SU-DHL-6 (cell line): ENCODE measurements at regions not wholly inside any gene's neighbourhood (a gene's known extent, or its start where the extent isn't known, plus 50 kb on each side); places are given as distances from the start of the nearest gene placed in this dataset.

ENCODE experiments used
- CTCF ChIP-seq: fragments of 200-600 bp; sonication (generic); IDR thresholded peaks from one replicate; pipeline ENCODE4 v1.5.1; 2017; ENCODE audit warnings: antibody characterized with exemption, mild to moderate bottlenecking, low read length, moderate library complexity; ENCODE audit not compliant: insufficient read depth, poor library complexity, severe bottlenecking
- EZH2phosphoT487 ChIP-seq: fragments of 200-600 bp; sonication (generic), shearing (Covaris generic); conservative IDR thresholded peaks from 2 replicates; pipeline ENCODE4 v1.6.1; 2018; ENCODE audit warnings: mild to moderate bottlenecking, antibody characterized with exemption, low read length, moderate library complexity, mixed read lengths

DNA sequence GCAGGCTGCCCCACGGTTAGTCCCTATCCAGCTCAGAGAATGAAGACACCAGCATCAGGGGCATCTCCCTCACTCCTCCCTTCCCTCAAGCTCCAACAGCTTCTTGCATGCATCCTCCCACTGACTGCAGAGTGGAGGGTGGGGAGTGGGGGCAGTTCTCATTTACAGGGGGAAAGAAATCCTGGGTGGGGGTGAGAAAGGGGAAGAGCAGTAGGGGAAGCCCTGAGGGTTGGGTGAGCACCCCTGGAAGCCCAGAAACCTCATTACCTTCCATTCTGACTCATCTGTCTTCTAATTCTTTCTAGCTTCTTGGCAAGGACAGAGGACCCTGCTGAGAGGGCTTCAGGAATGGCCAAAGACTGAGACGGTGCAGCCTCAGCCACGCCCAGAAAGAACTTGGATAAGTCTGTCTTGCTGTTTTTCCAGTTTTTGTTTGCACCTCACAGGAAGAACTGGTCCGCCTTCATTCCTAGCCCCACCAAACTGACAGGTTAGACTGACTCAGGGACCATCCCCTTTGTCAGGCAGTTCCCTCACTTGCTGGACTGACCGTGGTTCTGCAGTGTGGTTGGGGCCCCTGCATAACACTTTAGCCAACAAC is 52.5 kb upstream of the WSB1 start:
- TF ChIP-seq CTCF (no peak), EZH2phosphoT487 (no peak)
